ENCODE measurements at regions not wholly inside any gene's neighbourhood (a gene's known extent, or its start where the extent isn't known, plus 50 kb on each side); places are given as distances from the start of the nearest gene placed in this dataset.

DNA sequence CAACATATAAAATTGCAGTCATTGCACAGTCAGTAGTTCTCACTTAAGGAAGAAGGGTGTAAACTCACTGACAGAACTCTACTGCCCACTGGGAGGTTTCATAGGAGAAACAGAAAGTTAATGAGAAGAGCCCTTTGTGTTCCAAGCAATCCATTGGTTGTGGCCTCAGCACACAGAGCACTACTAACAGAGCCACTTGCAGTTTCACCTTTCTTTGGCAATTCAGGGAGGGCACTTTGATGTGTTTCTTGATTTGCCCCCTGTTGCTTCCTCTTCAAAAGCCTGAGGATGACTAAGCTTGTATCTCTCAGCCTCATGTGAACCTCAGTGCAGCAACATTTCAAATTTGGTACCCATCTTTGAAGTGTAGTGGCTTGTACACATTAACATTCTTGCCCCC is 409.4 kb downstream of the DMRTA1 start:
- TF ChIP-seq POLR2A (IDR thresholded peaks at IDR 0.05): no peak
- TF ChIP-seq, protein P1, sequence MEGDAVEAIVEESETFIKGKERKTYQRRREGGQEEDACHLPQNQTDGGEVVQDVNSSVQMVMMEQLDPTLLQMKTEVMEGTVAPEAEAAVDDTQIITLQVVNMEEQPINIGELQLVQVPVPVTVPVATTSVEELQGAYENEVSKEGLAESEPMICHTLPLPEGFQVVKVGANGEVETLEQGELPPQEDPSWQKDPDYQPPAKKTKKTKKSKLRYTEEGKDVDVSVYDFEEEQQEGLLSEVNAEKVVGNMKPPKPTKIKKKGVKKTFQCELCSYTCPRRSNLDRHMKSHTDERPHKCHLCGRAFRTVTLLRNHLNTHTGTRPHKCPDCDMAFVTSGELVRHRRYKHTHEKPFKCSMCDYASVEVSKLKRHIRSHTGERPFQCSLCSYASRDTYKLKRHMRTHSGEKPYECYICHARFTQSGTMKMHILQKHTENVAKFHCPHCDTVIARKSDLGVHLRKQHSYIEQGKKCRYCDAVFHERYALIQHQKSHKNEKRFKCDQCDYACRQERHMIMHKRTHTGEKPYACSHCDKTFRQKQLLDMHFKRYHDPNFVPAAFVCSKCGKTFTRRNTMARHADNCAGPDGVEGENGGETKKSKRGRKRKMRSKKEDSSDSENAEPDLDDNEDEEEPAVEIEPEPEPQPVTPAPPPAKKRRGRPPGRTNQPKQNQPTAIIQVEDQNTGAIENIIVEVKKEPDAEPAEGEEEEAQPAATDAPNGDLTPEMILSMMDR (IDR thresholded peaks at IDR 0.05): no peak
- no peak for TF ChIP-seq POLR2AphosphoS5 (IDR thresholded peaks at IDR 0.05)

Data from prostate gland (tissue), 2 donors.